ENCODE measurements at regions not wholly inside any gene's neighbourhood (a gene's known extent, or its start where the extent isn't known, plus 50 kb on each side); places are given as distances from the start of the nearest gene placed in this dataset.
A peak's percentile ranks its signal among the peaks of the same experiment; 100 is the strongest.

DNA sequence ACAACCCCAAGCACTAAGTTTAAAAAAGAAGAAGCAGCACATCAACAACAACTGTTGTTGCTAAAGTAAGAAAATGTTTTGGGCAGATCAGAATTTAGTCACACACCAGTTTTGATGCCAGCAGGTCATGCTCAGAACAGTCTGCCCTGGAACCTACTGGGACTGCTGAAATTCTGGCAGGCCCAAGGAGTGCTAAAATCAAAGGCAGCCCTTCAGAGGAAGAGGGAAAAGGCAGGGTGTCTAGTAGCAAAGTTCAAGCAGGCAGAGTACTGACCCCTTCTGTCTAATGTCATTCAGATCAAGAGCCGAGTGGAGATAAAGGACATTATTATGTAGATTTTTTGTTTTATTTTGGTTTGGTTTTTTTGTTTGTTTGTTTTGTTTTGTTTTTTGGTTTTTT lies 96.6 kb upstream of the LOC128125822 start:
- no peaks in the 10 kb centered on the region for H3K36me3 ChIP-seq (ENCODE audit: control insufficient read depth in 2 of 2, insufficient read depth in 1 of 2, low read length in 2 of 2)
- no peaks in the 10 kb centered on the region for H3K9me3 ChIP-seq (ENCODE audit: control insufficient read depth, insufficient read depth, low read depth, low read length)
- no peak overlapping the region for H3K27ac ChIP-seq (ENCODE audit: extremely low read depth, low read depth, low read length)
- ChIA-PET POLR2A (no interaction called here), CTCF (no interaction called here)
- TF ChIP-seq, protein P1, sequence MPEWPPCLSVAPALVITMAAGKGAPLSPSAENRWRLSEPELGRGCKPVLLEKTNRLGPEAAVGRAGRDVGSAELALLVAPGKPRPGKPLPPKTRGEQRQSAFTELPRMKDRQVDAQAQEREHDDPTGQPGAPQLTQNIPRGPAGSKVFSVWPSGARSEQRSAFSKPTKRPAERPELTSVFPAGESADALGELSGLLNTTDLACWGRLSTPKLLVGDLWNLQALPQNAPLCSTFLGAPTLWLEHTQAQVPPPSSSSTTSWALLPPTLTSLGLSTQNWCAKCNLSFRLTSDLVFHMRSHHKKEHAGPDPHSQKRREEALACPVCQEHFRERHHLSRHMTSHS (tag by site-specific recombination; IDR thresholded peaks at IDR 0.05), result no peak
- no peak for TF ChIP-seq ZNF501 (tag by site-specific recombination; IDR thresholded peaks at IDR 0.05)
- no peak for TF ChIP-seq ZFP69B (tag by site-specific recombination; IDR thresholded peaks at IDR 0.05)
- no peak for TF ChIP-seq MZF1 (tag by site-specific recombination; IDR thresholded peaks at IDR 0.05; ENCODE audit: borderline replicate concordance)
- H3K4me3 ChIP-seq (ENCODE audit: low read depth, low read length), result no peak overlapping the region
- H3K4me1 ChIP-seq (ENCODE audit: control insufficient read depth, insufficient read depth, low read length), result no peaks in the 10 kb centered on the region

DNA sequence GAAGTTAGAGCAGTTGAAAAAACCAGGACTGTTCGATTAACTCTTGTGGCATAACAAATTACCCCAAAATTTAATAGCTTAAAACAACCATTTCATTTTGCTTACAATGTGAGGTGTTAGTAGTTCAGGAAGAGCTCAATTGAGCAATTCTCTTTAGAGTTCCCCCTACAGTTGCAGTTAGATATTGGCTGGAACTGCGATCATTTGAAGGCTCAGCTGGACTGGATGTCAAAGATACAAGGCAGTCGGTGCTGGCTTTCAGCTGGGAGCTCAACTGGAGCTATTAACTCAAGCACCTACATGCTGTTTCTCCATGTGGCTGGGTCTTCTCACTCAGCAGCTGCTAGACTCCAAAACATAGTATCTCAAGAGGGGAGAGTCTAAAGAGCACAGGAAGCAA lies 96.0 kb upstream of the LOC128125822 start:
- H3K4me3 ChIP-seq (ENCODE audit: low read depth, low read length), result no peak overlapping the region
- ChIA-PET POLR2A (interaction anchor here (0.9 kb wide), 1 partner anchor 11 kb away, joined by 3 read pairs; no protein-coding TSS in a partner anchor), CTCF (interaction anchor here (1.1 kb wide), 1 partner anchor 33 kb away, joined by 5 read pairs; no protein-coding TSS in a partner anchor)
- no peak for TF ChIP-seq ZNF423 (tag by site-specific recombination; IDR thresholded peaks at IDR 0.05)
- TF ChIP-seq ZBTB6 (tag by site-specific recombination; IDR thresholded peaks at IDR 0.05), result no peak
- TF ChIP-seq ZNF239 (tag by site-specific recombination; IDR thresholded peaks at IDR 0.05), result no peak
- no peak for TF ChIP-seq ZNF184 (tag by site-specific recombination; IDR thresholded peaks at IDR 0.05)
- no peak for TF ChIP-seq ZNF404 (tag by site-specific recombination; IDR thresholded peaks at IDR 0.05)
- TF ChIP-seq ZBTB8A (tag by site-specific recombination; IDR thresholded peaks at IDR 0.05), result no peak
- no peak for TF ChIP-seq ZNF610 (tag by site-specific recombination; IDR thresholded peaks at IDR 0.05; ENCODE audit: borderline replicate concordance)
- TF ChIP-seq, protein P2, sequence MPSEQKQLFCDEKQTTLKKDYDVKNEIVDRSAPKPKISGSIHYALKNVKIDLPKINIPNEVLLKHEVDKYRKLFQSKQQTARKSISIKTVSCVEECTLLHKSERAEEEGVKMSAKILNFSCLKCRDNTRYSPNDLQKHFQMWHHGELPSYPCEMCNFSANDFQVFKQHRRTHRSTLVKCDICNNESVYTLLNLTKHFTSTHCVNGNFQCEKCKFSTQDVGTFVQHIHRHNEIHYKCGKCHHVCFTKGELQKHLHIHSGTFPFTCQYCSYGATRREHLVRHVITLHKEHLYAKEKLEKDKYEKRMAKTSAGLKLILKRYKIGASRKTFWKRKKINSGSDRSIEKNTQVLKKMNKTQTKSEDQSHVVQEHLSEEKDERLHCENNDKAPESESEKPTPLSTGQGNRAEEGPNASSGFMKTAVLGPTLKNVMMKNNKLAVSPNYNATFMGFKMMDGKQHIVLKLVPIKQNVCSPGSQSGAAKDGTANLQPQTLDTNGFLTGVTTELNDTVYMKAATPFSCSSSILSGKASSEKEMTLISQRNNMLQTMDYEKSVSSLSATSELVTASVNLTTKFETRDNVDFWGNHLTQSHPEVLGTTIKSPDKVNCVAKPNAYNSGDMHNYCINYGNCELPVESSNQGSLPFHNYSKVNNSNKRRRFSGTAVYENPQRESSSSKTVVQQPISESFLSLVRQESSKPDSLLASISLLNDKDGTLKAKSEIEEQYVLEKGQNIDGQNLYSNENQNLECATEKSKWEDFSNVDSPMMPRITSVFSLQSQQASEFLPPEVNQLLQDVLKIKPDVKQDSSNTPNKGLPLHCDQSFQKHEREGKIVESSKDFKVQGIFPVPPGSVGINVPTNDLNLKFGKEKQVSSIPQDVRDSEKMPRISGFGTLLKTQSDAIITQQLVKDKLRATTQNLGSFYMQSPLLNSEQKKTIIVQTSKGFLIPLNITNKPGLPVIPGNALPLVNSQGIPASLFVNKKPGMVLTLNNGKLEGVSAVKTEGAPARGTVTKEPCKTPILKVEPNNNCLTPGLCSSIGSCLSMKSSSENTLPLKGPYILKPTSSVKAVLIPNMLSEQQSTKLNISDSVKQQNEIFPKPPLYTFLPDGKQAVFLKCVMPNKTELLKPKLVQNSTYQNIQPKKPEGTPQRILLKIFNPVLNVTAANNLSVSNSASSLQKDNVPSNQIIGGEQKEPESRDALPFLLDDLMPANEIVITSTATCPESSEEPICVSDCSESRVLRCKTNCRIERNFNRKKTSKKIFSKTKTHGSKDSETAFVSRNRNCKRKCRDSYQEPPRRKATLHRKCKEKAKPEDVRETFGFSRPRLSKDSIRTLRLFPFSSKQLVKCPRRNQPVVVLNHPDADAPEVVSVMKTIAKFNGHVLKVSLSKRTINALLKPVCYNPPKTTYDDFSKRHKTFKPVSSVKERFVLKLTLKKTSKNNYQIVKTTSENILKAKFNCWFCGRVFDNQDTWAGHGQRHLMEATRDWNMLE (tag by site-specific recombination; conservative IDR thresholded peaks at IDR 0.05; ENCODE audit: low read depth), result no peak
- H3K9me3 ChIP-seq (ENCODE audit: control insufficient read depth, insufficient read depth, low read depth, low read length), result no peaks in the 10 kb centered on the region
- H3K4me1 ChIP-seq (ENCODE audit: control insufficient read depth, insufficient read depth, low read length), result no peaks in the 10 kb centered on the region
- no peaks in the 10 kb centered on the region for H3K36me3 ChIP-seq (ENCODE audit: control insufficient read depth in 2 of 2, insufficient read depth in 1 of 2, low read length in 2 of 2)
- H3K27ac ChIP-seq (ENCODE audit: extremely low read depth, low read depth, low read length), result no peak overlapping the region

GRCh38 chr6:63477422-63478040 lies 94.7 kb upstream of the LOC128125822 start:
- CTCF ChIA-PET, result interaction anchor here (0.6 to 1.0 kb wide), 4 partner anchors 11 to 1144 kb away, joined by 3 to 4 read pairs (median 4); no protein-coding TSS in a partner anchor
- POLR2A ChIA-PET, result no interaction called here
- Histone ChIP-seq H3K9me3 (ENCODE audit: control insufficient read depth, insufficient read depth, low read depth, low read length) (no peaks in the 10 kb centered on the region), H3K27ac (ENCODE audit: extremely low read depth, low read depth, low read length) (no peak overlapping the region), H3K4me3 (ENCODE audit: low read depth, low read length) (no peak overlapping the region), H3K4me1 (ENCODE audit: control insufficient read depth, insufficient read depth, low read length) (no peaks in the 10 kb centered on the region), H3K36me3 (ENCODE audit: control insufficient read depth in 2 of 2, insufficient read depth in 1 of 2, low read length in 2 of 2) (no peaks in the 10 kb centered on the region)
- TF ChIP-seq ZNF362 (tag by site-specific recombination; IDR thresholded peaks at IDR 0.05), result 0 out of 2 replicates have a peak, but pooled peaks have one; percentile 30
- no peak for TF ChIP-seq ZNF175 (tag by site-specific recombination; IDR thresholded peaks at IDR 0.05)
- peak; percentile 77 for TF ChIP-seq ZNF513 (tag by site-specific recombination; IDR thresholded peaks at IDR 0.05)

Measured in HEK293 (cell line).